ENCODE measurements at regions not wholly inside any gene's neighbourhood (a gene's known extent, or its start where the extent isn't known, plus 50 kb on each side); places are given as distances from the start of the nearest gene placed in this dataset.
"Not testable (repeated sequence)": the region's sequence is repeated elsewhere in the genome, so short reads cannot be mapped to it uniquely, and the experiment has no call there.

DNA sequence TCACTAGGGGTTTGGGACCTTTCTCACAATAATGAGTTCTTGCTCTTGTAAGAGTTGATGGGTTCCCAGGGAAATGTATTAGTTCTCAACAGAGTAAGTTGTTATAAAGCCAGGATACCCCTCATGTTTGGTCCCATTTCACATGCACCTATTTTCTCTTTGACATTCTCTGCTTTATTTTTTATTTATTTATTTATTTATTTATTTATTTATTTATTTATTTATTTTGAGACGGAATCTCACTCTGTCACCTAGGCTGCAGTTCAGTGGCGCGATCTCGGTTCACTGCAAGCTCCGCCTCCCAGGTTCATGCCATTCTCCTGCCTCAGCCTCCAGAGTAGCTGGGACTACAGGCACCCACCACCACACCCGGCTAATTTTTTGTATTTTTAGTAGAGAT, 52.2 kb downstream of the ACTRT1 start:
- not testable (repeated sequence) for DNase-seq

DNA sequence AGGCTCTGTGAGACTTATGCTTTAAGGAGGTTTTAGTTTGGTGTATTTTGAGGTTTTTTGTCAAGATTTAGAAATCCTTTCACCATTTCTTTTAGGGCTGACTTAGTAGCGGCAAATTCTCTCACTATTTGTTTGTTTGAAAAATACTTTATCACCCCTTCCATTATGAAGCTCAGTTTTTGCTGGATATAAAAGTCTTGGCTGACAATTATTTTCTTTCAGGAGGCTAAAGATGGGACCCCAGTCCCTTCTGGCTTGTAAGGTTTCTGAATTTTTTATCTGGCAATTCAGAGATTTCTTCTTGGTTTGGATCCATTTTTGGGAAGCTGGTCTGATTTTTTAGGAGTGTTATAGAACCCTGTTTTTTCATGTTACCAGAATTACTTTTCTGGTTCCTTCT, 88.5 kb downstream of the ACTRT1 start:
- DNase-seq: no peak

DNA sequence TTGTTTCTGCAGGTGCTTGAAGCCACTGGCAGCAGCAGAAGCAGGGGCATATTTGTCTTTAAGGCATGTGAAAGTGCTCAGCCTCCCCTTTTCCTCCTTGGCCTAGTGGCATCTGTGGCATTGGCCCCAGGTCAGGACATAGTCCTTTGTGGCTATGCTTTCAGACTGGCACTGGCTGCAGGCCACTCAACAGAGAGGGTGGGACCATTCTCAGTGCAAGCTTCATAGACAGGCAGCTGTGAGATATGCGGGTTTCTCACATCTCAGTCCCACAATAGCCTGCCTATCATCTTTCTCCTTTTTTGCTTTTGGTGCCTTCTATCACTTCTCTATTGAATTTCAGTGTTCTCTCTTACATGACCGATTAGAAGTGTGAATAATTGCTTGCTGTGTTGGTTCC, 104.8 kb downstream of the ACTRT1 start:
- no peak for DNase-seq

DNA sequence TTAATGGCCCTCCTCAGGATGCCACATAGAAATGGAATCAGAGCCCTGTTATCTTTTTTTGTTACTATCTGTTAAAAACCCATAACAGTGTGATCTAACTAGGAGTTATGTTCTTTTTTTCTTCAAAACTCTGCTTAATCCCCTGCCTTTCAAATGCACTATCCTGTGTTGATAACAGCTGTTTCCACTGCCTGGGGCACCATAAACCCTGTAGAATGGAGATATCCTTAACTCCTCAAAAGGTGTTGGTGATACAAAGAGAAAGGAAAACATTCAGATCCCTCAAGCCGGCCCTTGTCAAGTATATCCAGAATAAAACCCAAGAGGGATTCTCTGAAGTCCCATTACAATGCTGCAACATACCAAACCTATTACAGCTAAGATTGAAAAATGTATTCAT, 108.6 kb downstream of the ACTRT1 start:
- DNase-seq: no peak

DNA sequence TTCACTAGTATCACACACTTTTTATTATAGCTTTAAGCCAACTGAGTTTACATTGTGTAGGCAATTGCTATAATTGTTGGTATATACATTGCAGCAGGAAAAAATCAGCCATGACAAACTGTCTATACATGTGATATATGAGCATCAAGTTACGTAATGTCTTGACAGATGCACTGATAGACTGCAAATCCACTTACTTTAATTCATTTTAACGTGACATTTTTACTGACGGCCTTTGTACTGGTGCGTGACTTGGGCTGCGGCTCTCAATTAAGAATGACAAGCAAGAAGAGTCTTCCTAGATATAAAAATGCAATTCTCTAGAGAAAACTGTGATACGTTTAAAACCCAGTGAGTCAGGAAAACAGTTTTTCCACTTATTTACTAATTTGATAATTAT, 143.8 kb downstream of the ACTRT1 start:
- no peak for DNase-seq

DNA sequence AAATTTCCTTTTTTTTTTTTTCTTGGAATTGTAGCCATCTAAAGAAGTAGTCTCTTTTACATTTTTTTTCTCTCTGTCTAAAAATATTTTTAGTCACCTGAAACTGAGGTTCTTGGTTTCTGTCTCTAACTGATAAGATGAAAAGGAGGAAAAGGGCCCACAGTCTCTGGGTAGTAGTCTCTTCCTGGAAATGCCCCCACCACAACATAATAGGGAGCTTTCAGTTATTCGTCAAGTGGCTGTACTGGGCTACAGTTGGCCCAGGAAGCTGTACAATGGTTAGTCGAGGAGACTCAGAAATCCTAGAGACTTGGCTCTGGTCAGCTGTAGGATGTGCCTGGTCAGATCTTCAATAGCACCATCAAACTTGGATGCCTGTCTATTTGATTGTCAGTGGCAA, 163.4 kb downstream of the ACTRT1 start:
- DNase-seq: no peak

DNA sequence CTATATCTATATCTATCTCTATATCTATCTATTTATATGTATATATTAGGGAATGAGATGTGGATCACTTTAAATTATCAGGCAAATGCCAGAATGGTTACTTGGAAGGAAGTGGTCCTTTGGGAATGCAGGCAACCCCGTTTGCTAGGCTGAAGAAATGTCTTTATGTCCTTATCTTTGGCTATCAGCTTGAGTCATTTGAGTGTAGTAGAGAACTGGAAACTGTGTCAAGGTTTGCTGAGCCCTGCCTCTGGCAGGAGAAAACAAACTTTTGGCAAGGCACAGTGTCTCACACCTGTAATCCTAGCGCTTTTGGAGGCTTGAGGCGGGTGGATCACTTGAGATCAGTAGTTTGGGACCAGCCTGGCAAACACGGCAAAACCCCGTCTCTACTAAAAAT, 167.3 kb downstream of the ACTRT1 start:
- no peak for DNase-seq

DNA sequence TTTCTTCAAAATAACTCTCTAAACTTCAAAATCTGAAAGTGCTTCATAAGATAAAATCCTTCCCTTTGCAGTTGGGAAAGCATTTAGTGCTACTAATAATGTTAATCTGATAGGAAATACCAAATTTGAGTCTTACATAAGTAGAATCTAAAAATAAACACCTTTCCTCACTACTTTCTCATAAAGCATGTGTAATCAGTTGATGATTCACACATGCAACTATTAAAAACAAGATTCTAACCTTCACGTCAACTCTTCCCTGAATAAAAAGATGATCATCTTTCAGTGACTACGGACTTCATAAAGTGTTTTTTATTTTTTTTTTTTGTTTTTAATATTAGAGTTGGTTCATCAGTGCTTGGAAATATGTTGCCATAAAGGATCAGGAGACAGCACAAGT, 172.6 kb downstream of the ACTRT1 start:
- DNase-seq: no peak

DNA sequence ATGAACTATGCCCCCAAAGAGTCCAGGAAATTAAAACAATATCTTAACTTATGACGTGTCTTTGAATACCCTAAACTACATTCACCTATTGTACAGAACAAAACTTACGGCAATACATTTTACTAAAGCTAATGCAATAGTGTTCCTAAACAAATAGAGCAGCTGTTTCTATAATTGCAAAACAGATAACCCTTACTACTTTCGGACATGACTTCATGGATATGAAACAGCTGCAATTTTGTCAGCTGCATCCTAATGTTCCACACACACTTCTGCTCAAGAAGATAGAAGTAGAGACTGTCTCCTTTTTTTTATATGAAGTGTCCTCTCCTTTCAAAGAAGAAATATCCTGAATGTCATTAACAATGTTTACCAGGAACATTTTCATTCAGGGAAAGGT, 174.9 kb downstream of the ACTRT1 start:
- DNase-seq: peak; percentile 52

DNA sequence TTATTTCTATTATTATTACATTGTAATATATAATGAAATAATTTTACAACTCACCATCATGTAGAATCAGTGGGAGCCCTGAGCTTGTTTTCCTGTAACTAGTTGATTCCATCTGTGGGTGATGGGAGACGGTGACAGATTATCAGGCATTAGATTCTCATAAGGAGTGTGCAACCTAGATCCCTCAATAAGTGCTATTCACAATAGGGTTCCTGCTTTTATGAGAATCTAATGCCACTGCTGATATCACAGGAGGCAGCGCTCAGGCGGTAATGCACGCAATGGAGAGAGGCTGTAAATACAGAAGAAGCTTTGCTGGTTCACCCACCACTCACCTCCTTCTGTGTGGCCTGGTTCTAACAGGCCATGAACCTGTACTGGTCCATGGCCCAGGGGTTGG, 178.6 kb downstream of the ACTRT1 start:
- DNase-seq: no peak

DNA sequence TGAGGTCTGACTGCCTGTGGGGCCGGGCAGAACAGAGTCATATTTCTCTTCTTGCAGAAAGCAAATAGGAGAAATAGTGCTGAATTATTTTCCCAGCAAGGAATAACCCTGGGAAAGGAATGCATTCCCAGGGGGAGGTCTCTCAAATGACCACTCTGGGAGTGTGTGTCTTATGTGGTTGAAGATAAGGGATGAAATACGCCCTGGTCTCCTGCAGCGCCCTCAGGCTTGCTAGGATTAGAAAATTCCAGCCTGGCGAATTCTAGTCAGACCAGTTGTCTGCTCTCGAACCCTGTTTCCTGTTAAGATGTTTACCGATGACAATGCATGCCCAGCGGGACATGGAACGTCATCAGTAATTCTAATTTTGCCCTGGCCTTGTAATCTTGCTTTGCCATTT, 185.3 kb downstream of the ACTRT1 start:
- not testable (repeated sequence) for DNase-seq

DNA sequence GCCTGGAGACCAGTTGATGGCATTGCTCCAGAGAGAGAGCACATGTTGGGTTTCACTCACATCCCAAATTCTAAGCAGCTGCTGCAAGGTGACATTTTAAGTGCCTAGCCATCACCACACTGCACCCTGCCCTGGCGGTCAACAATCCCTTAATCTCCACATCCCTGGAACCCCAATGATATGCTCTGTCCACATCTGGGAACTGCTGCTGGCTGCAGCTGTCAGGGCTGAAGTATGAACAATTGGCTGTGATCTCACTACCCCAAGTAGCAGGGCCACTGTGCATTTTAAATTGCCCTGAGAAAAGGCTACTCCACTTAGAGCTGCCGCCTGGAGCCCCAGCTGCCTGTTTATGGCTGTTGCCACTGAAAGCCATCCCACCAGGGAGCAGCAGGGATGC, 190.6 kb downstream of the ACTRT1 start:
- peak; percentile 0 for DNase-seq
